ENCODE measurements at regions not wholly inside any gene's neighbourhood (a gene's known extent, or its start where the extent isn't known, plus 50 kb on each side); places are given as distances from the start of the nearest gene placed in this dataset.
A peak's percentile ranks its signal among the peaks of the same experiment; 100 is the strongest.

DNA sequence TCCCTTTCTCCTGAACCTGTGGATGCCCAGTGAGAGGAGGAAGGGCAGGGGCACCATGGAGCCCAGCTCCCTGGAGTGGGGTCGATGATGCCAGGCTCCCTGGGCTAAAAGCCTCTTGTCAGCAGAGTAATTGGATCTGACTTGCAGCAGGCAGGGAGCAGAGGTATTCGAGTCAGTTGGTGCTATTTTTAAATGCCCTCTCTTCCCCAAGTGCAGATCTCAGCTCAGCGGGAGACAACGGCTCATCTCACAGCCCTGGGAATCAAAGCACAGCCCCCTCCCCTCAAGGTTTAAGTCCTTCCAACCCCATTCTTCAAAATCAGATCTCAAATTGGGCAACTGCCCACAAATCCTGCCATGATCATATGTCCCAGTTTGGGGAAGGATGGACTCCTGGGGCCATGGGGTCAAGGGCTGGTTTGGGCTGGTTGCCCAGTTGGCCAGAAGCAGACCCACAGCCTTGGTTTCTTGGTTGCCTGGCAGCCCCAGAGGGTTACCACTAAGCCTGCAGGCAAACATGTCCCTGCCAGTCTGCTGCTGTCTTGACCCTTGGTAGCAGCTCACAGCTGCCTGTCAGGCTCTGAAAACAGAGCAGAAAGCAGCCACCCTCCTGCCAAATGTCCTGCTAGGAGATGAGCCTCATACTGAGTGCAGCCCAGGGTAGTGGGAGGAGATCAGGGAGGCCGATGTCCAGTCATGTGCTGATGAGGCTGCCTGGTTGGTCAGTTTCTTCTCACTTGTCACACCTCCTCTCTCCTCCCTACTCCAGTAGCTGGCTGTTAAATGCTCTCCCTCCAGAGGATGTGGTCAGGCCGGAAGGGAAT, 244.9 kb downstream of the LOXHD1 start (continued):
- TF ChIP-seq, protein P1, sequence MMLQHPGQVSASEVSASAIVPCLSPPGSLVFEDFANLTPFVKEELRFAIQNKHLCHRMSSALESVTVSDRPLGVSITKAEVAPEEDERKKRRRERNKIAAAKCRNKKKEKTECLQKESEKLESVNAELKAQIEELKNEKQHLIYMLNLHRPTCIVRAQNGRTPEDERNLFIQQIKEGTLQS (IDR thresholded peaks at IDR 0.05) = no peak
- TF ChIP-seq, protein P1 (CRISPR knock-in tag; conservative IDR thresholded peaks at IDR 0.05) = no peak
- TF ChIP-seq PHTF2 (CRISPR knock-in tag; IDR thresholded peaks at IDR 0.05) (no peak), LARP7 (IDR thresholded peaks at IDR 0.05) (no peak), NR2C2 (CRISPR knock-in tag; IDR thresholded peaks at IDR 0.05) (no peak), NR2C2 (tag; IDR thresholded peaks at IDR 0.05) (no peak), MBD2 (IDR thresholded peaks at IDR 0.05; ENCODE audit: borderline replicate concordance, low read depth) (no peak), RAD21 (CRISPR knock-in tag; conservative IDR thresholded peaks at IDR 0.05 in 1 of 2, IDR thresholded peaks at IDR 0.05 in 1 of 2) (no peak), L3MBTL2 (IDR thresholded peaks at IDR 0.05) (peak; percentile 73), ZC3H8 (IDR thresholded peaks at IDR 0.05) (no peak)
- TF ChIP-seq, protein P2, sequence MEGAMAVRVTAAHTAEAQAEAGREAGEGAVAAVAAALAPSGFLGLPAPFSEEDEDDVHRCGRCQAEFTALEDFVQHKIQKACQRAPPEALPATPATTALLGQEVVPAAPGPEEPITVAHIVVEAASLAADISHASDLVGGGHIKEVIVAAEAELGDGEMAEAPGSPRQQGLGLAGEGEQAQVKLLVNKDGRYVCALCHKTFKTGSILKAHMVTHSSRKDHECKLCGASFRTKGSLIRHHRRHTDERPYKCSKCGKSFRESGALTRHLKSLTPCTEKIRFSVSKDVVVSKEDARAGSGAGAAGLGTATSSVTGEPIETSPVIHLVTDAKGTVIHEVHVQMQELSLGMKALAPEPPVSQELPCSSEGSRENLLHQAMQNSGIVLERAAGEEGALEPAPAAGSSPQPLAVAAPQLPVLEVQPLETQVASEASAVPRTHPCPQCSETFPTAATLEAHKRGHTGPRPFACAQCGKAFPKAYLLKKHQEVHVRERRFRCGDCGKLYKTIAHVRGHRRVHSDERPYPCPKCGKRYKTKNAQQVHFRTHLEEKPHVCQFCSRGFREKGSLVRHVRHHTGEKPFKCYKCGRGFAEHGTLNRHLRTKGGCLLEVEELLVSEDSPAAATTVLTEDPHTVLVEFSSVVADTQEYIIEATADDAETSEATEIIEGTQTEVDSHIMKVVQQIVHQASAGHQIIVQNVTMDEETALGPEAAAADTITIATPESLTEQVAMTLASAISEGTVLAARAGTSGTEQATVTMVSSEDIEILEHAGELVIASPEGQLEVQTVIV (CRISPR knock-in tag; IDR thresholded peaks at IDR 0.05; ENCODE audit: borderline replicate concordance) = no peak
- TF ChIP-seq, protein P3, sequence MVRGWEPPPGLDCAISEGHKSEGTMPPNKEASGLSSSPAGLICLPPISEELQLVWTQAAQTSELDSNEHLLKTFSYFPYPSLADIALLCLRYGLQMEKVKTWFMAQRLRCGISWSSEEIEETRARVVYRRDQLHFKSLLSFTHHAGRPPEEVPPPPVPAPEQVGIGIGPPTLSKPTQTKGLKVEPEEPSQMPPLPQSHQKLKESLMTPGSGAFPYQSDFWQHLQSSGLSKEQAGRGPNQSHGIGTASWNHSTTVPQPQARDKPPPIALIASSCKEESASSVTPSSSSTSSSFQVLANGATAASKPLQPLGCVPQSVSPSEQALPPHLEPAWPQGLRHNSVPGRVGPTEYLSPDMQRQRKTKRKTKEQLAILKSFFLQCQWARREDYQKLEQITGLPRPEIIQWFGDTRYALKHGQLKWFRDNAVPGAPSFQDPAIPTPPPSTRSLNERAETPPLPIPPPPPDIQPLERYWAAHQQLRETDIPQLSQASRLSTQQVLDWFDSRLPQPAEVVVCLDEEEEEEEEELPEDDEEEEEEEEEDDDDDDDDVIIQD (CRISPR knock-in tag; IDR thresholded peaks at IDR 0.05) = no peak
